ENCODE measurements at regions not wholly inside any gene's neighbourhood (a gene's known extent, or its start where the extent isn't known, plus 50 kb on each side); places are given as distances from the start of the nearest gene placed in this dataset.

GRCh38 chr17:45705123-45706009, 78.8 kb upstream of the CRHR1 start:
- no peaks in the 10 kb centered on the region for H3K36me3 ChIP-seq (ENCODE audit: control insufficient read depth, insufficient read depth, low read length)
- H3K27ac ChIP-seq (ENCODE audit: low read depth, low read length): no peak overlapping the region
- Mint-ChIP-seq H3K27me3 (ENCODE audit: insufficient read depth) (peaks cover 1% of the 10 kb centered on the region), H3K9me3 (no peaks in the 10 kb centered on the region), H3K4me3 (no peak overlapping the region), H3K4me1 (peaks cover 6% of the 10 kb centered on the region), H3K27ac (no peak overlapping the region), H3K36me3 (ENCODE audit: low read depth) (no peaks in the 10 kb centered on the region)
- no peak for TF ChIP-seq CTCF (conservative IDR thresholded peaks at IDR 0.05)
- no peaks in the 10 kb centered on the region for H3K4me1 ChIP-seq (ENCODE audit: control insufficient read depth, insufficient read depth, low read length)
- no peaks in the 10 kb centered on the region for H3K9me3 ChIP-seq (ENCODE audit: control insufficient read depth, low read length)
- H3K9ac ChIP-seq (ENCODE audit: extremely low read depth, low read length, poor library complexity, severe bottlenecking): no peak overlapping the region
- DNase-seq: no peak
- WGBS, 2 experiments (ENCODE audit: insufficient coverage in 1 of 2, insufficient read length in 1 of 2): 54 to 77% methylated on average over 2 to 5 of the region's 5 CpGs
- H3K27me3 ChIP-seq (ENCODE audit: control insufficient read depth, insufficient read depth, low read length, poor library complexity, severe bottlenecking): peaks cover 8% of the 10 kb centered on the region
- no peak overlapping the region for H3K4me3 ChIP-seq (ENCODE audit: low read length)

DNA sequence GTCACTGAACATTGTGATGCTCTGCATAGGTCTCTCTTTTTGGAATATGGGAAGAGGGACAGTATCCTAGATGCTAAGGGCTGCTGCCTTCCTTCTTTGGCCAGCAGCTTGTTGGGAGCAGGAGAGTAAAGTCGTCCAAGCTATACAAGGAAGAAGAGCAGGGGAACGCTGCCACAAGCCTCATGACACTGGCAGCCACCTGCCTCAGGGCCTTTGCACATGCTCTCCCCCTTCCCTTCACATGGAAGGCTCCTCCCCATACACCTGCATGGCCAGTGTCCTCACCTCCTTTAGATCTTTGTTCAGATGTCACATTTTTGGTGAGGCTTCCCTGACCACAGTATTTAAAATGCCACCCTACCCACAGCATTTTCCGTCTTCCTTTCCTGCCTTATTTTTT, 78.1 kb upstream of the CRHR1 start:
- Histone ChIP-seq H3K4me1 (ENCODE audit: control insufficient read depth, insufficient read depth, low read length) (no peaks in the 10 kb centered on the region), H3K9me3 (ENCODE audit: control insufficient read depth, low read length) (no peaks in the 10 kb centered on the region), H3K27ac (ENCODE audit: low read depth, low read length) (no peak overlapping the region), H3K27me3 (ENCODE audit: control insufficient read depth, insufficient read depth, low read length, poor library complexity, severe bottlenecking) (peaks cover 8% of the 10 kb centered on the region), H3K36me3 (ENCODE audit: control insufficient read depth, insufficient read depth, low read length) (no peaks in the 10 kb centered on the region), H3K9ac (ENCODE audit: extremely low read depth, low read length, poor library complexity, severe bottlenecking) (no peak overlapping the region), H3K4me3 (ENCODE audit: low read length) (no peak overlapping the region)
- H3K4me3 Mint-ChIP-seq: no peak overlapping the region
- peaks cover 1% of the 10 kb centered on the region for H3K27me3 Mint-ChIP-seq (ENCODE audit: insufficient read depth)
- no peak for TF ChIP-seq CTCF (conservative IDR thresholded peaks at IDR 0.05)
- H3K36me3 Mint-ChIP-seq (ENCODE audit: low read depth): no peaks in the 10 kb centered on the region
- WGBS, 2 experiments (ENCODE audit: insufficient coverage in 1 of 2, insufficient read length in 1 of 2): 93 to 100% methylated on average over 1 to 3 of the region's 3 CpGs
- no peak for DNase-seq
- peaks cover 3% of the 10 kb centered on the region for H3K4me1 Mint-ChIP-seq
- H3K9me3 Mint-ChIP-seq: no peaks in the 10 kb centered on the region
- no peak overlapping the region for H3K27ac Mint-ChIP-seq

- Histone ChIP-seq H3K4me3 (ENCODE audit: low read length) (no peak overlapping the region), H3K9ac (ENCODE audit: extremely low read depth, low read length, poor library complexity, severe bottlenecking) (no peak overlapping the region), H3K9me3 (ENCODE audit: control insufficient read depth, low read length) (no peaks in the 10 kb centered on the region), H3K27me3 (ENCODE audit: control insufficient read depth, insufficient read depth, low read length, poor library complexity, severe bottlenecking) (peaks cover 8% of the 10 kb centered on the region), H3K27ac (ENCODE audit: low read depth, low read length) (no peak overlapping the region), H3K36me3 (ENCODE audit: control insufficient read depth, insufficient read depth, low read length) (no peaks in the 10 kb centered on the region), H3K4me1 (ENCODE audit: control insufficient read depth, insufficient read depth, low read length) (no peaks in the 10 kb centered on the region)
- 84 to 86% methylated on average over 4 to 5 of the region's 5 CpGs for WGBS, 2 experiments (ENCODE audit: insufficient coverage in 1 of 2, insufficient read length in 1 of 2)
- Mint-ChIP-seq H3K4me1 (peaks cover 3% of the 10 kb centered on the region), H3K9me3 (no peaks in the 10 kb centered on the region), H3K36me3 (ENCODE audit: low read depth) (no peaks in the 10 kb centered on the region), H3K27me3 (ENCODE audit: insufficient read depth) (peaks cover 1% of the 10 kb centered on the region), H3K4me3 (no peak overlapping the region), H3K27ac (no peak overlapping the region)
- TF ChIP-seq CTCF (conservative IDR thresholded peaks at IDR 0.05): no peak
- DNase-seq: no peak
These were observed 75.3 kb upstream of the CRHR1 start for GRCh38 chr17:45708707-45709290.
